Right lobe of liver (tissue), 6 donors: ENCODE measurements at regions not wholly inside any gene's neighbourhood (a gene's known extent, or its start where the extent isn't known, plus 50 kb on each side); places are given as distances from the start of the nearest gene placed in this dataset.

Source experiments
- ATAC-seq, 4 donors: fragments of 200-7000 bp; cut with Tn5 transposase; one replicate each; pipeline ENCODE4 v1.9.1; 2020; ENCODE audit warnings: mild to moderate bottlenecking in 4 of 4, moderate library complexity in 4 of 4
- DNase-seq, 3 donors: peaks; one replicate each; pipeline ENCODE4 v3.0.0-alpha.2; 2020
- H3K27ac ChIP-seq, 3 donors: fragments of 200-600 bp; one replicate each; pipeline ENCODE4 v1.8.0; 2022
- H3K27me3 ChIP-seq, 2 donors: fragments of 200-600 bp; one replicate each; pipeline ENCODE4 v1.8.0; 2022
- H3K36me3 ChIP-seq, 4 donors: fragments of 200-600 bp; sonication (generic) in 1 of 4; one replicate each; pipeline versions ENCODE4 v1.5.1 to v1.8.0; 2017 to 2022; ENCODE audit warnings: control low read depth in 1 of 4
- H3K4me1 ChIP-seq, 4 donors: fragments of 200-600 bp; sonication (generic) in 1 of 4; one replicate each; pipeline versions ENCODE4 v1.5.1 to v1.8.0; 2017 to 2022; ENCODE audit warnings: control low read depth in 1 of 4
- H3K4me3 ChIP-seq, 3 donors: fragments of 200-600 bp; one replicate each; pipeline ENCODE4 v1.8.0; 2022
- H3K9me3 ChIP-seq, 4 donors: fragments of 200-600 bp; sonication (generic) in 1 of 4; one replicate each; pipeline versions ENCODE4 v1.5.1 to v1.8.0; 2017 to 2022; ENCODE audit warnings: control low read depth in 1 of 4
- CTCF ChIP-seq, 4 donors: fragments of 200-600 bp in 3 of 4; fragments of 450-650 bp in 1 of 4; IDR thresholded peaks; one replicate each; pipeline versions ENCODE4 v1.5.1 to v1.8.0; 2016 to 2022; ENCODE audit warnings: antibody characterized with exemption in 4 of 4, mild to moderate bottlenecking in 2 of 4
- POLR2A ChIP-seq: fragments of 450-650 bp; IDR thresholded peaks from one replicate; pipeline ENCODE4 v1.6.1; 2017; ENCODE audit warnings: antibody characterized with exemption, mild to moderate bottlenecking
- WGBS: methylation state at CpG from one replicate; pipeline ENCODE4 v1.1.6; 2018; ENCODE audit warnings: low coverage, low lambda C conversion rate; ENCODE audit not compliant: insufficient coverage; ENCODE audit errors: missing lambda C conversion rate; 5-methylcytosine and 5-hydroxymethylcytosine counted together
- intact Hi-C, 2 donors: fragments of 100-400 bp; cut with DNase I; formaldehyde crosslinking; loops; one replicate each; pipeline versions ENCODE4 v1.11.2 to v1.14.1; 2022
- donor health status: DM: no; HTN: yes; CAD: no.
- donor health status: DM: no; HTN: no; CAD: no.
- donor health status: DM: no; HTN: no; CAD: no.
- donor health status: DM: no; HTN: yes; CAD: no.
- donor health status: DM: no; HTN: yes; CAD: no.

GRCh38 chr5:31000287-31000686, 193.2 kb upstream of the CDH6 start:
- no peaks in the 10 kb centered on the region for H3K9me3 ChIP-seq

GRCh38 chr5:30997681-30998080, 195.8 kb upstream of the CDH6 start:
- Histone ChIP-seq H3K9me3 (no peaks in the 10 kb centered on the region), H3K27ac (no peak overlapping the region), H3K36me3 (no peaks in the 10 kb centered on the region), H3K4me3 (no peak overlapping the region), H3K27me3 (no peaks in the 10 kb centered on the region), H3K4me1 (no peaks in the 10 kb centered on the region)
- 67% methylated on average over 1 of the region's 1 CpG for WGBS
- no peak for ATAC-seq
- no peak for DNase-seq
- intact Hi-C loops: no loop called here
- TF ChIP-seq POLR2A (no peak), CTCF (IDR thresholded peaks at IDR 0.05) (no peak)

More at GRCh38 chr5:31000287-31000686, 193.2 kb upstream of the CDH6 start:
- no peak for ATAC-seq
- TF ChIP-seq POLR2A (no peak), CTCF (IDR thresholded peaks at IDR 0.05) (no peak)
- WGBS: 31% methylated on average over 2 of the region's 3 CpGs
- H3K4me1 ChIP-seq: no peaks in the 10 kb centered on the region
- no peaks in the 10 kb centered on the region for H3K27me3 ChIP-seq
- no peak overlapping the region for H3K27ac ChIP-seq
- intact Hi-C loops: no loop called here
- no peak for DNase-seq
- no peak overlapping the region for H3K4me3 ChIP-seq
- no peaks in the 10 kb centered on the region for H3K36me3 ChIP-seq

GRCh38 chr5:30994902-30995301, 198.6 kb upstream of the CDH6 start:
- H3K9me3 ChIP-seq: no peaks in the 10 kb centered on the region
- 57% methylated on average over 2 of the region's 3 CpGs for WGBS
- DNase-seq (no peak), ATAC-seq (no peak)
- no peaks in the 10 kb centered on the region for H3K36me3 ChIP-seq
- H3K27me3 ChIP-seq: no peaks in the 10 kb centered on the region
- no peak for TF ChIP-seq CTCF (IDR thresholded peaks at IDR 0.05)
- TF ChIP-seq POLR2A: no peak
- H3K27ac ChIP-seq: no peak overlapping the region
- H3K4me3 ChIP-seq: no peak overlapping the region
- no peaks in the 10 kb centered on the region for H3K4me1 ChIP-seq
- intact Hi-C loops: no loop called here

GRCh38 chr5:30994176-30994575, 199.3 kb upstream of the CDH6 start:
- DNase-seq (no peak), ATAC-seq (no peak)
- H3K9me3 ChIP-seq: no peaks in the 10 kb centered on the region
- H3K4me1 ChIP-seq: no peaks in the 10 kb centered on the region
- no peak overlapping the region for H3K4me3 ChIP-seq
- WGBS: 82% methylated on average over 4 of the region's 4 CpGs
- H3K27ac ChIP-seq: no peak overlapping the region
- intact Hi-C loops: no loop called here
- TF ChIP-seq POLR2A (no peak), CTCF (IDR thresholded peaks at IDR 0.05) (no peak)
- no peaks in the 10 kb centered on the region for H3K36me3 ChIP-seq
- no peaks in the 10 kb centered on the region for H3K27me3 ChIP-seq

- H3K4me3 ChIP-seq: no peak overlapping the region
- no peaks in the 10 kb centered on the region for H3K27me3 ChIP-seq
- H3K9me3 ChIP-seq: no peaks in the 10 kb centered on the region
- no peaks in the 10 kb centered on the region for H3K4me1 ChIP-seq
- intact Hi-C loops: no loop called here
- WGBS: 70% methylated on average over 5 of the region's 5 CpGs
- no peaks in the 10 kb centered on the region for H3K36me3 ChIP-seq
- no peak overlapping the region for H3K27ac ChIP-seq
- ATAC-seq: no peak
- TF ChIP-seq CTCF (IDR thresholded peaks at IDR 0.05): no peak
- DNase-seq: no peak
Measured at GRCh38 chr5:30991462-30991861, 202.0 kb upstream of the CDH6 start.
